ENCODE measurements at regions not wholly inside any gene's neighbourhood (a gene's known extent, or its start where the extent isn't known, plus 50 kb on each side); places are given as distances from the start of the nearest gene placed in this dataset.
A peak's percentile ranks its signal among the peaks of the same experiment; 100 is the strongest.

- Mint-ChIP-seq H3K9me3 (no peaks in the 10 kb centered on the region), H3K4me3 (no peak overlapping the region), H3K36me3 (ENCODE audit: insufficient read depth in 2 of 2) (no peaks in the 10 kb centered on the region), H3K27me3 (ENCODE audit: low read depth) (no peaks in the 10 kb centered on the region), H3K27ac (no peak overlapping the region), H3K4me1 (ENCODE audit: low read depth) (no peaks in the 10 kb centered on the region)
- DNase-seq (no peak), ATAC-seq (replicated peaks in 1 of 2) (no peak)
Measured at GRCh38 chr2:105607920-105608504, 136.7 kb upstream of the NCK2 start.

DNA sequence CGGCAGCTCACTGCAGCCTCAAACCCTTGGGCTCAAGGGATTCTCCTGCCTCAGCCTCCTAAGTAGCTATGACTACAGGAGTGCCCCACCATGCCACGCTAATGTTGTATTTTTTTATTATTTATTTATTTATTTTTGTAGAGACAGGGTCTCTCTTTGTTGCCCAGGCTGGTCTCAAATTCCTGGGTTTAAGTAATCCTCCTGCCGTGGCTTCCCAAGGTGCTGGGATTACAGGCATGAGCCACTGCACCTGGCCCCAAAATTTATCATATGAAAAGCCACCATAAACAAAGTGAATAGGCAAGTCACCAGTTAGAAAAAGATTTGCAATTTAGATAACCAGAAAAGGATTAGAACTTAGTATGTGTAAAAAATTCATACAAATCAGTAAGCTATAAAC lies 138.6 kb upstream of the NCK2 start:
- DNase-seq (no peak), ATAC-seq (replicated peaks in 1 of 2) (no peak)
- H3K36me3 Mint-ChIP-seq (ENCODE audit: insufficient read depth in 2 of 2), result no peaks in the 10 kb centered on the region
- H3K27me3 Mint-ChIP-seq (ENCODE audit: low read depth), result no peaks in the 10 kb centered on the region
- no peaks in the 10 kb centered on the region for H3K9me3 Mint-ChIP-seq
- no peak overlapping the region for H3K4me3 Mint-ChIP-seq
- no peaks in the 10 kb centered on the region for H3K4me1 Mint-ChIP-seq (ENCODE audit: low read depth)
- H3K27ac Mint-ChIP-seq, result no peak overlapping the region

DNA sequence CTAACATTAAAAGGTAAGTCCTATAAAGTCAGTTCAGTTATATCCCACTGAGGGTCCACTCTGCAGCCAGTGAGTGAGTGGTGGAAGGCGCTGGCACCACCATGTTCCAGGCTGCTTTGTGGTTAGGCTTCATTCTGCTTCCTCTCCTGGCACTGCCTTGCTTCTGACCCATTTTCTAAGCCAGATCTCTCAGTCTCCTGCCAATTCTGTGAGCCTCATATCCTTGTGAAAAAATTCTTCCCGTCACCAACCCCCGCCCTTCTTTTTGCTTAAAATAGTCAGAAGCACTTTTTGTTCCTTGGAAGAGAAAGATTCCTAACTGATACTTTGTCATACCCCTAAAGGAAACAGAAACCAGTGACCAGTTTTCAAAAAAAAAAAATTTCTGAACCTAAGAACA lies 139.8 kb upstream of the NCK2 start:
- DNase-seq, result no peak
- Mint-ChIP-seq H3K27me3 (ENCODE audit: low read depth) (no peaks in the 10 kb centered on the region), H3K4me1 (ENCODE audit: low read depth) (no peaks in the 10 kb centered on the region), H3K4me3 (no peak overlapping the region), H3K36me3 (ENCODE audit: insufficient read depth in 2 of 2) (no peaks in the 10 kb centered on the region), H3K9me3 (no peaks in the 10 kb centered on the region), H3K27ac (no peak overlapping the region)
- no peak for ATAC-seq (replicated peaks in 1 of 2)

DNA sequence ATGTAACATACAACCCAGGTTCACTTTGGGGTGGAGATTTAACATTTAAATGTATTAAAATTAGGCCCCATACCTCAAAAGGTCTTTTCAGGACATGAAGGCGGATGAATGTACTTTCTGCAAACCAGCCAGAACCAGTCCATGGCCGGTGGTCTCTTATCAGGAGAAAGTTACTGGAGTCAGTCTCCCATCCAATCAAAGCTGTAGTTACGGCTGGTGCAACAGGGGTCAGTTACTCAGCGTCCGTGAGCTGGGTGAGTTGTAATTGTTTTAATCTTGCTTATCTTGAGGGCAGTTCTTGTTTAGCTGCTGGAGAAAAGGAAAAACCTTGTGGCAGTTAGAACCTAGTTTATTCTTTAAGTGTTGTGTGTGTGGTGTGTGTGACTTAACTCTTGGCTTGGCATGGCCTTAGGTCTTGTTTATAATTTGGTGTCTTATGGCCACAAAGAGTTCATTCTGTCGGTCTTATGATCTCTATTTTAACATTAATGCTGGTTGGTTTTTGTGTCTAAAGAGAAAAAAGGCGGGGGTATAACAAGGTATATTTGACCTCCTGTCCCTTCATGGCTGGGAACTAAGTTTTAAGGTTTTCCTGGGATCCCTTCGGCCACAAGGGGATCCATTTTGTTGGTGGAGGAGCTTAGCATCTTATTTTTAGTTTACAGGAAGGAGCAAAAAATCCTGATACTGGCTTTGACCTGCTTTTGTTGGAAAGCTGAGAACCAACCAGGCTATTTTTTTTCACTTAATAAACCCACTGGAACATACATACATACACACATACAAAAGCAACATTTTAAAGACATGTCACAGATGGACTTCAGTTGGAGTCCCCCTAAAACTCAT lies 143.5 kb upstream of the NCK2 start:
- DNase-seq (no peak), ATAC-seq (replicated peaks in 1 of 2) (no peak)
- no peaks in the 10 kb centered on the region for H3K27me3 Mint-ChIP-seq (ENCODE audit: low read depth)
- H3K9me3 Mint-ChIP-seq, result no peaks in the 10 kb centered on the region
- H3K36me3 Mint-ChIP-seq (ENCODE audit: insufficient read depth in 2 of 2), result no peaks in the 10 kb centered on the region
- no peak overlapping the region for H3K4me3 Mint-ChIP-seq
- H3K27ac Mint-ChIP-seq, result no peak overlapping the region
- peaks cover 9% of the 10 kb centered on the region for H3K4me1 Mint-ChIP-seq (ENCODE audit: low read depth)

GRCh38 chr2:105600602-105600948 lies 144.1 kb upstream of the NCK2 start:
- H3K27ac Mint-ChIP-seq, result no peak overlapping the region
- H3K27me3 Mint-ChIP-seq (ENCODE audit: low read depth), result no peaks in the 10 kb centered on the region
- ATAC-seq (replicated peaks in 1 of 2), result no peak
- peaks cover 14% of the 10 kb centered on the region for H3K4me1 Mint-ChIP-seq (ENCODE audit: low read depth)
- no peak overlapping the region for H3K4me3 Mint-ChIP-seq
- H3K9me3 Mint-ChIP-seq, result no peaks in the 10 kb centered on the region
- DNase-seq, result no peak
- no peaks in the 10 kb centered on the region for H3K36me3 Mint-ChIP-seq (ENCODE audit: insufficient read depth in 2 of 2)

- ATAC-seq (replicated peaks in 1 of 2) (no peak), DNase-seq (no peak)
- no peaks in the 10 kb centered on the region for H3K36me3 Mint-ChIP-seq (ENCODE audit: insufficient read depth in 2 of 2)
- H3K9me3 Mint-ChIP-seq, result no peaks in the 10 kb centered on the region
- H3K27ac Mint-ChIP-seq, result no peak overlapping the region
- no peak overlapping the region for H3K4me3 Mint-ChIP-seq
- H3K4me1 Mint-ChIP-seq (ENCODE audit: low read depth), result peaks cover 18% of the 10 kb centered on the region
- H3K27me3 Mint-ChIP-seq (ENCODE audit: low read depth), result no peaks in the 10 kb centered on the region
Measured at GRCh38 chr2:105600037-105600442, 144.7 kb upstream of the NCK2 start.

DNA sequence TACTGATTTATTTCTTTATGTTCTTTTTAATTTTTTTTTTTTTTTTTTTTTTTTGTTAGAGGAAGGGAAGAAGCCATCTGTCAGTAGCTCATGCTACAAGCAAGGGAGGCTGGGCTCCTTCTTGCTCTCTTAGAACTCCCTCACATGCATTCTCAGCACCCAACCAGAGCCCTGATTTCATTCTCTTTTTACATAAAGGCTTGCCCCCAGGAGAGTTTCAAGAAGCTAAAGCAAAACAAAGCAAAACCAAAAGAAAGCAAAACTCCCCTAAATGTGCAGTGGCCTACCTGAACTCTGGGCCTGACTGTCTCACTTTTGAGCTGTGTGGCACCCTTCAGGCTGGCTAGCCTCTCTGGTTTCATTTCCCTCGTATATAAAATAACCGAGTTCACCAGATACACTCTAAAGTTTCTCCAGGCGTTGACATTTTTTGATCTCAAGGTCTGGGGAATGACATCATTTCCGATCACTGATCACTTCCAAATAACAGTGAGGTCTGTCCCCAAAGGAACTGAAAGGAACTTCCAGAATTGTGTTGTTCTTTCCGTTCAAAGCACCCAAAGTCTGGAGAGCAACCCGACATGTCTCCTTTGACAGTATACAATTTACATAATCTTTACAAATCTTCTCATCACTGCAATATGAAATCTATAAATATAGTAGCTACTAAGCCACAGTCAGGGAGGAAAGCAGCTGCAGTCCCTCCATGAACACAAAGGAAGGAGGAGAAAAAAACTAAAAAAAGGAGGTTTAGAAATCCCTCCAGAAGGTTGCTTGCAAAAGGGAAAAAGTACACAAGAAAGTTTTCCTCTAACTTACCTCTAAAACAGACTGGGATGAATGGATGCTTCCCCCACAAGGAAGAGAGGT lies 145.6 kb upstream of the NCK2 start:
- no peaks in the 10 kb centered on the region for H3K9me3 Mint-ChIP-seq
- H3K36me3 Mint-ChIP-seq (ENCODE audit: insufficient read depth in 2 of 2), result no peaks in the 10 kb centered on the region
- H3K27ac Mint-ChIP-seq, result no peak overlapping the region
- DNase-seq, result no peak
- H3K4me1 Mint-ChIP-seq (ENCODE audit: low read depth), result peaks cover 18% of the 10 kb centered on the region
- peak; percentile 35 to 42 for ATAC-seq (replicated peaks in 1 of 2)
- no peaks in the 10 kb centered on the region for H3K27me3 Mint-ChIP-seq (ENCODE audit: low read depth)
- peak overlapping the region in 1 of 2 donors; percentile 20 for H3K4me3 Mint-ChIP-seq

DNA sequence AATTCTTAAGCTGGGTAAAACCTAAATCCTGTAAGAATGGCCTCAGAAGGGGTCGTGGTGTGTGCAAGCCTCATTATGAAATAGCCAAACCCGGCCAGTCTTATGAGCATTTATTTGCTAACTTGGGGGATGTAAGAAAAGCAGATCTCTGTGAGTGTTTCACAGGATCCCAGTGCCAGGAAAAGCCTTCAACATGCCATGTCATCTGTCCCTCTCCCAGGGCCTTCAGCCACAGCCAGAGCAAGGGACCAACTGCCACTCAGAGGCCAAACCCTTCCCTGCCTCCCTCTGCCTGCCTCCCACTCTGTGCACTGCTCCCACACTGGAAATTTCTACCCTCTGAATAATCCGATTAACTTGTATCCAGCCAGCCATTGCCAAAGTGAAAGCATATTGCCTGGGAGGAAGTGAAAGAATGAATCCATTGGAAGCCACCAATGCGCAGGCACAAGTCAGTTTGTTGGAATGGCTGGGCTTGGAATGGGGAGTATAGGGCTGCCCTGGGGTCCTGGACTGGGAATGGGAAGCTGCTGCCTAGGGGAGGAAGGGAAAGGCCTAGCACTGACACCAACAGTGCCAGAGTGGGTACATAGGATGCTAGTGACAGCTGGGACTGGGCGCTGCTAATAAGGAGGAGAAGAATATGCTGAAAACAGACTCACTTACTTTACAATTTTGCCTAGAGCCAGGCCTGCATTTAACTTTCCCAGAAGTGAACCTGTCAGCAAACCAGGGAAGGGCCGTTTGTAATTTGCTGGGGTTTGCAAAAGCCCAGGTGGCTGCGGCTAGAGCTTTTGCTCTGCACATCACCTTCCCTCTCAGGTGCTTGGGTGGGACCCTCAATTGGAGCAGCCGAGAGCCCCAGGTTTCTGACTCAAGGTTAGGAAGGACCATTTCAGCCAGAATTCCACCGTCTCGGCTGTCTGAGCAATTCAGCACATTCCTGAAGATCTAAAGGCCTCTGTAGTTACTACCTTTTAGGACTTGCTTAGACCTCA lies 146.6 kb upstream of the NCK2 start:
- Mint-ChIP-seq H3K9me3 (no peaks in the 10 kb centered on the region), H3K4me3 (no peak overlapping the region), H3K27me3 (ENCODE audit: low read depth) (no peaks in the 10 kb centered on the region), H3K4me1 (ENCODE audit: low read depth) (peaks cover 21% of the 10 kb centered on the region), H3K36me3 (ENCODE audit: insufficient read depth in 2 of 2) (no peaks in the 10 kb centered on the region), H3K27ac (peak overlapping the region; percentile 1)
- ATAC-seq (replicated peaks in 1 of 2) (no peak), DNase-seq (no peak)

DNA sequence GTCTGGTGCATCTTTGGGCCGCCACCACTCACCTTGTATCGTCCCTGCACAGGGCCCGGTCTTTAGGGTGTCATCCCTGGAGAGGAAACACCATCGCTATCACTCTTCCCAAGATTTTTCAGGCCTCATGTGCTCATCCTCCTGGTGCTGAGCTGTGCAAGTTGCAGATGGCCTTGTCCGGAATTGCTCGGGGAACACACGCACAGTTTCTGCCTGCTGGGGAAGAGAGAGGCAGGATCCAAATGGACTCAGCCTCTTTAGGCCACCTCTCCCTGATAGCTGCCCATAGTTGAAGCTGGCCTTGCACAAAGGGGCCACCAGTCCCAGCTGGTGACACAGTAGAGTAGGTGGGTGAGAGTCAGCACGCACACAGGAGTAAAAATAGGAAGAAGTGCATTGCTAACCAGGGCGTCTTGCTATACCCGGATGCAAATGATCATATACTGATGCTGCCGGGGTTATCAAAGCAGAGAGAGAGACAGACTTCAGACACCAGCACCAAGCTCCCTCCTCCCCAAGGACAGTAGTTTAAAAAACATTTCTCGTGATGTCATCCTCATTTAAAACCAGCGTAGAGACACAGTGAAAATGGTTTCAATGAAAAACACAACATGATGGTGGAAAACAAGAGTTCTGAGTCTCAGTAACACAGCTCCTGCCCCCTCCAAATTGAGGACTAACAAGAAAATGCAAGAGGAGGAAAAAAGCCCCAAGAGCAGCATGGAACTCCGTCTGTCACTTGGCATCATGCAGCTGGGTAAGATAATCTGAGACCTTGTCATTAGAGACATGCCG lies 147.5 kb upstream of the NCK2 start:
- no peaks in the 10 kb centered on the region for H3K27me3 Mint-ChIP-seq (ENCODE audit: low read depth)
- no peaks in the 10 kb centered on the region for H3K36me3 Mint-ChIP-seq (ENCODE audit: insufficient read depth in 2 of 2)
- no peak overlapping the region for H3K27ac Mint-ChIP-seq
- H3K4me3 Mint-ChIP-seq, result no peak overlapping the region
- no peaks in the 10 kb centered on the region for H3K9me3 Mint-ChIP-seq
- DNase-seq (no peak), ATAC-seq (replicated peaks in 1 of 2) (no peak)
- H3K4me1 Mint-ChIP-seq (ENCODE audit: low read depth), result peaks cover 30% of the 10 kb centered on the region

- ATAC-seq (replicated peaks in 1 of 2), result no peak
Measured at GRCh38 chr2:105596411-105596921, 148.2 kb upstream of the NCK2 start.

DNA sequence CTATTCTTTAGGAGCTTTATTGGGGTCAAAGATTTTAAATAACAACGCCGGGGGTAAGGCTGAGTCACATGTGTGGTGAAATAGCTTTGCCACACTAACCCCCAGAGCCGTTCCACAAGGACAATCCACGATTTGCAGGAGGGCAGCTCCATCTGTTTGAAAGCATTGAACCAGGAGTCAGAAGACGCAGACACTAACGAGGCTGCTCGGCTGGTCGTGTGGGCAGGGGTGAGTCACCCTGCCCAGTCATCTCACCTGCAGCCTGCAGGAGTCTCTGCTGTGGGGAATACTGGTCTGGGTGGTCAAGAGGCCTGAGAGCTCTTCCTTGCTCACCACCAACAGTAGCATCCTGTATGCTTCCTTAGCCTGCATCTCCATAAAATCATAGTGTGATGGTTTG lies 149.2 kb upstream of the NCK2 start:
- ATAC-seq (replicated peaks in 1 of 2) (peak; percentile 86 to 88), DNase-seq (peak; percentile 40 to 42)
- Mint-ChIP-seq H3K27me3 (ENCODE audit: low read depth) (no peaks in the 10 kb centered on the region), H3K4me3 (no peak overlapping the region), H3K4me1 (ENCODE audit: low read depth) (peaks cover 42% of the 10 kb centered on the region), H3K36me3 (ENCODE audit: insufficient read depth in 2 of 2) (peaks cover 2 to 3% of the 10 kb centered on the region in 2 donors), H3K27ac (no peak overlapping the region), H3K9me3 (peaks cover 2 to 4% of the 10 kb centered on the region in 2 donors)

More at GRCh38 chr2:105596411-105596921, 148.2 kb upstream of the NCK2 start:
- Mint-ChIP-seq H3K4me3 (no peak overlapping the region), H3K27ac (no peak overlapping the region), H3K9me3 (no peaks in the 10 kb centered on the region), H3K27me3 (ENCODE audit: low read depth) (no peaks in the 10 kb centered on the region), H3K4me1 (ENCODE audit: low read depth) (peaks cover 33% of the 10 kb centered on the region), H3K36me3 (ENCODE audit: insufficient read depth in 2 of 2) (peaks cover 0 to under 1% of the 10 kb centered on the region in 2 donors)
- no peak for DNase-seq

Measured in activated T-cell treated with anti-CD3 and anti-CD28 coated beads, Interleukin-2, amount 50 U/mL, for 72 hours (primary cell).